ENCODE measurements at regions not wholly inside any gene's neighbourhood (a gene's known extent, or its start where the extent isn't known, plus 50 kb on each side); places are given as distances from the start of the nearest gene placed in this dataset.

GRCh38 chr4:28001698-28002097 is 1141.1 kb downstream of the STIM2 start:
- H3K9me3 ChIP-seq = no peaks in the 10 kb centered on the region

GRCh38 chr4:28004520-28004919 is 1143.9 kb downstream of the STIM2 start:
- Histone ChIP-seq H3K4me3 (no peak overlapping the region), H3K36me3 (replicated peaks in 1 of 2; ENCODE audit: insufficient read depth in 1 of 2, low read depth in 2 of 2) (no peaks in the 10 kb centered on the region), H3K9me3 (no peaks in the 10 kb centered on the region), H3K4me1 (no peaks in the 10 kb centered on the region), H3K27me3 (no peaks in the 10 kb centered on the region), H3K27ac (no peak overlapping the region)
- ATAC-seq (no peak), DNase-seq (no peak)
- intact Hi-C loops (cut with DNase I) = no loop called here
- TF ChIP-seq POLR2A (IDR thresholded peaks at IDR 0.05) (no peak), CTCF (IDR thresholded peaks at IDR 0.05) (no peak)

More at GRCh38 chr4:28001698-28002097, 1141.1 kb downstream of the STIM2 start:
- WGBS, 2 donors = 63 to 64% methylated on average over 4 of the region's 4 CpGs
- DNase-seq (no peak), ATAC-seq (no peak)
- intact Hi-C loops (cut with DNase I) = no loop called here
- no peak overlapping the region for H3K27ac ChIP-seq
- no peaks in the 10 kb centered on the region for H3K36me3 ChIP-seq (replicated peaks in 1 of 2; ENCODE audit: insufficient read depth in 1 of 2, low read depth in 2 of 2)
- no peaks in the 10 kb centered on the region for H3K4me1 ChIP-seq
- no peaks in the 10 kb centered on the region for H3K27me3 ChIP-seq
- no peak for TF ChIP-seq POLR2A (IDR thresholded peaks at IDR 0.05)
- TF ChIP-seq CTCF (IDR thresholded peaks at IDR 0.05) = no peak
- H3K4me3 ChIP-seq = no peak overlapping the region

GRCh38 chr4:28006021-28006420 is 1145.4 kb downstream of the STIM2 start:
- H3K9me3 ChIP-seq = no peaks in the 10 kb centered on the region
- no peaks in the 10 kb centered on the region for H3K4me1 ChIP-seq
- ATAC-seq (no peak), DNase-seq (no peak)
- H3K27ac ChIP-seq = no peak overlapping the region
- H3K36me3 ChIP-seq (replicated peaks in 1 of 2; ENCODE audit: insufficient read depth in 1 of 2, low read depth in 2 of 2) = no peaks in the 10 kb centered on the region
- WGBS, 2 donors = 82 to 85% methylated on average over 12 of the region's 12 CpGs
- H3K27me3 ChIP-seq = no peaks in the 10 kb centered on the region
- intact Hi-C loops (cut with DNase I) = no loop called here
- no peak for TF ChIP-seq POLR2A (IDR thresholded peaks at IDR 0.05)
- no peak for TF ChIP-seq CTCF (IDR thresholded peaks at IDR 0.05)
- no peak overlapping the region for H3K4me3 ChIP-seq

- H3K9me3 ChIP-seq = peaks cover 0 to 6% (median 0%) of the 10 kb centered on the region in 3 donors
- no peaks in the 10 kb centered on the region for H3K4me1 ChIP-seq
- H3K36me3 ChIP-seq (replicated peaks in 1 of 2; ENCODE audit: insufficient read depth in 1 of 2, low read depth in 2 of 2) = no peaks in the 10 kb centered on the region
- H3K27ac ChIP-seq = no peak overlapping the region
- intact Hi-C loops (cut with DNase I) = no loop called here
- DNase-seq (no peak), ATAC-seq (no peak)
- H3K4me3 ChIP-seq = no peak overlapping the region
- H3K27me3 ChIP-seq = no peaks in the 10 kb centered on the region
- TF ChIP-seq POLR2A (IDR thresholded peaks at IDR 0.05) = no peak
- TF ChIP-seq CTCF (IDR thresholded peaks at IDR 0.05) = no peak
- 52 to 67% methylated on average over 4 of the region's 4 CpGs for WGBS, 2 donors
Observed at GRCh38 chr4:28007693-28008092, 1147.1 kb downstream of the STIM2 start.

GRCh38 chr4:28009541-28009940 is 1148.9 kb downstream of the STIM2 start:
- TF ChIP-seq POLR2A (IDR thresholded peaks at IDR 0.05) (no peak), CTCF (IDR thresholded peaks at IDR 0.05) (no peak)
- DNase-seq (no peak), ATAC-seq (no peak)
- H3K27me3 ChIP-seq = no peaks in the 10 kb centered on the region
- H3K36me3 ChIP-seq (replicated peaks in 1 of 2; ENCODE audit: insufficient read depth in 1 of 2, low read depth in 2 of 2) = no peaks in the 10 kb centered on the region
- H3K4me1 ChIP-seq = no peaks in the 10 kb centered on the region
- no peak overlapping the region for H3K27ac ChIP-seq
- peaks cover 0 to 11% (median 0%) of the 10 kb centered on the region in 3 donors for H3K9me3 ChIP-seq
- WGBS, 2 donors = 56 to 62% methylated on average over 2 of the region's 2 CpGs
- intact Hi-C loops (cut with DNase I) = no loop called here
- H3K4me3 ChIP-seq = no peak overlapping the region

Data from body of pancreas (tissue), 4 donors.